Epithelial cell of proximal tubule (primary cell): ENCODE measurements at regions not wholly inside any gene's neighbourhood (a gene's known extent, or its start where the extent isn't known, plus 50 kb on each side); places are given as distances from the start of the nearest gene placed in this dataset.

Experiments used
- DNase-seq: peaks from one replicate; pipeline ENCODE4 v3.0.0-alpha.2; 2011; ENCODE audit warnings: low read depth
- H3K4me3 ChIP-seq: 2 replicates; pipeline ENCODE4 v1.5.1; 2011; ENCODE audit warnings: low read depth, mild to moderate bottlenecking, low read length
- TF ChIP-seq, protein P1 (sequence below): conservative IDR thresholded peaks from 2 replicates; pipeline ENCODE4 v1.5.1; 2012; ENCODE audit warnings: low read depth, mild to moderate bottlenecking, low read length

DNA sequence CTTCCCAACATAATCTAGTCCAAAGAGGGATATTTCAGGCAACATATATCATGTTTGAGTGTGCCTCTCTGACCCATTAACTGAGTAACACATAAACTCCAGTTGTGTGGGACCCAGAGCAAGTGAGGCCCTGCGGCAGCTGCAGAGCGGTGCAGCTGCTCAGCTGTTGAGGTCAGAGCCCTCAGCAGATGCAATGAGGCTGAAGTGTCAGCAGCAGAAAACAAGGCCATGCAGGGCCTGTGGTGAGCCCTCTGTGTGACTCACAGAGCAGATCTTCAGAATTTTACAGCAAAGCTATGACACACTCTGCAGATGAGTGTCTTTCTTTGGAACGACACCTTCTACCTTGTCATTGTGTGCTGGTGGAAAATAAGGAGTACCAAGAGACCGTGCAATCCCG, 168.5 kb downstream of the CBLN2 start:
- TF ChIP-seq, protein P1, sequence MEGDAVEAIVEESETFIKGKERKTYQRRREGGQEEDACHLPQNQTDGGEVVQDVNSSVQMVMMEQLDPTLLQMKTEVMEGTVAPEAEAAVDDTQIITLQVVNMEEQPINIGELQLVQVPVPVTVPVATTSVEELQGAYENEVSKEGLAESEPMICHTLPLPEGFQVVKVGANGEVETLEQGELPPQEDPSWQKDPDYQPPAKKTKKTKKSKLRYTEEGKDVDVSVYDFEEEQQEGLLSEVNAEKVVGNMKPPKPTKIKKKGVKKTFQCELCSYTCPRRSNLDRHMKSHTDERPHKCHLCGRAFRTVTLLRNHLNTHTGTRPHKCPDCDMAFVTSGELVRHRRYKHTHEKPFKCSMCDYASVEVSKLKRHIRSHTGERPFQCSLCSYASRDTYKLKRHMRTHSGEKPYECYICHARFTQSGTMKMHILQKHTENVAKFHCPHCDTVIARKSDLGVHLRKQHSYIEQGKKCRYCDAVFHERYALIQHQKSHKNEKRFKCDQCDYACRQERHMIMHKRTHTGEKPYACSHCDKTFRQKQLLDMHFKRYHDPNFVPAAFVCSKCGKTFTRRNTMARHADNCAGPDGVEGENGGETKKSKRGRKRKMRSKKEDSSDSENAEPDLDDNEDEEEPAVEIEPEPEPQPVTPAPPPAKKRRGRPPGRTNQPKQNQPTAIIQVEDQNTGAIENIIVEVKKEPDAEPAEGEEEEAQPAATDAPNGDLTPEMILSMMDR: no peak
- H3K4me3 ChIP-seq: no peak overlapping the region
- DNase-seq: peak; percentile 7

DNA sequence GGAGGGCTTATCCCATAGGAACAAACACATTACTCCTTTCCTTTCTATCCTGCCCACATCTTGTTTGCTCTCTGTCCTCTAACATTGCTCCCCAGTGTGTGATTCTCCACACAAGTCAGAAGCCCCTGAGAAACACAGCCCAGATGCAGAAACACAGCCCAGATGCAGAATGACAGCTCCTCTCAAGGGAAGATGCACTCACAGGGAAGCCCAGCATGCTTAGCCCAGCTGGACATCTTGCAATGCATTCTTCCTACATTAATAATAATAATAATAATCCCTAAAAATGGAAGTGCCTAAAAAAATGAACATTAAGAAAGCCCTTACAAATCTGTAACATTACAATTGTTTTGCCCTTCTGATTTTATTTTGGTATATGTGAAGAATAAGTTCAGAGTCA, 172.1 kb downstream of the CBLN2 start:
- DNase-seq: no peak
- no peak overlapping the region for H3K4me3 ChIP-seq
- TF ChIP-seq, protein P1: no peak

GRCh38 chr18:72368308-72368707, 175.8 kb downstream of the CBLN2 start:
- TF ChIP-seq, protein P1: no peak
- DNase-seq: no peak
- H3K4me3 ChIP-seq: no peak overlapping the region

DNA sequence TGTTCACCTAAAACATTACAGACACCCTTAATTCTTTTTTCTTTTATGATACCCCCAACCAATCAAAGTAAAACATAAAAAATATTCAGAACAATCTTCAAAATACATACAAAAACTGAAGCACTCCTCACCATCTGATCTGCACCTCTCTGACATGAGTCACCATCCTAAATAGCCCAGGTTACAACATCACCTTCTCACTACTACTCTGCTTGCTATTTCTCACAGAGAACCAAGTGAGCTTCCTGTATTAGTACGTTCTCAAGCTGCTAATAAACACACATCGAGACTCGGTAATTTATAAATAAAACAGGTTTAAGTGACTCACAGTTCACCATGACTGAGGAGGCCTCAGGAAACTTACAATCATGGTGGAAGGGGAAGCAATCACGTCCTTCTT, 183.5 kb downstream of the CBLN2 start:
- TF ChIP-seq, protein P1: no peak
- no peak overlapping the region for H3K4me3 ChIP-seq
- no peak for DNase-seq

DNA sequence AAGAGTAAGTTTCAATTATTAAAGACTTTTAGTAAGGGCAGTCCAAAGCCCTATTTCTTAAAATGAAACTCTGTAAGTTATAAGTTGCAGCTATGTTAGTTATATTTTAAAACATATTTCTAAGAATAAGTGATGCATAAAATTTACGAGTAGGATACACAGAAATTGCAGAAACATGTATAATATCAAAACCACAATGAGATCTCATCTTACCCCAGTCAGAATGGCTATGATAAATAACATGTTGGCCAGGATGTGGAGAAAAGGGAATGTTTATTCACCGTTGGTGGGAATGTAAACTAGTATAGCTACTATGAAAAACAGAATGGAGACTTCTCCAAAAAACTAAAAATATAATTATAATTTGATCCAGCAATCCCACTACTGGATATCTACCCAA, 201.2 kb downstream of the CBLN2 start:
- no peak for DNase-seq
- H3K4me3 ChIP-seq: no peak overlapping the region
- TF ChIP-seq, protein P1: no peak

DNA sequence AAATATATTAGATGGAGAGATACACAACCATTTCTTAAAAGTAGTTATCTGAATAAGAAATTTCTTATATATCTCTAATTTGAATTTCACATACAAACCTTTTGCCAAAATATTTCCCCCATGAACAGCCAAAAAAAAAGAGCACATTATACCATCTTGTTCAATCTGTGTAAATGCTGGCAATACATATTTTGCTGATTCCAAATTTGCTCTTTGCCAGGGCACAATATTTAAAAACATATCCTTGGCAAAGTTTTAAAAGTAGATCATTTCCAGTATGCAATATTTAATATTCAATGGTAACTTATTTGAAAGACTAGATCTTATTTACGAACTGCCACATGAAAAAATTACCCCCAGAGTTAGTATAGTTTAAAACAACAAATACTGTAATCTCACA, 204.2 kb downstream of the CBLN2 start:
- DNase-seq: no peak
- H3K4me3 ChIP-seq: no peak overlapping the region
- TF ChIP-seq, protein P1: no peak

GRCh38 chr18:72336786-72337185, 207.4 kb downstream of the CBLN2 start:
- DNase-seq: no peak
- TF ChIP-seq, protein P1: no peak
- no peak overlapping the region for H3K4me3 ChIP-seq
